Astrocyte (in vitro differentiated cells and primary cell): ENCODE measurements at regions not wholly inside any gene's neighbourhood (a gene's known extent, or its start where the extent isn't known, plus 50 kb on each side); places are given as distances from the start of the nearest gene placed in this dataset.

Experiments used
- DNase-seq: peaks from one replicate; pipeline ENCODE4 v3.0.0-alpha.2; 2010; ENCODE audit warnings: low read depth
- FAIRE-seq: peaks from 2 replicates; lab custom pipeline; 2011; peaks lifted over from hg19 to GRCh38; lab: Jason Lieb, UNC
- H2AFZ ChIP-seq: 2 replicates; pipeline ENCODE4 v1.6.0; 2012; ENCODE audit warnings: low read depth, low read length, inconsistent platforms
- H3K27ac ChIP-seq: 2 replicates; pipeline ENCODE4 v1.5.1; 2011; ENCODE audit warnings: low read depth, low read length, inconsistent platforms
- H3K27me3 ChIP-seq: 2 replicates; pipeline ENCODE4 v1.6.0; 2011; ENCODE audit warnings: low read length, inconsistent platforms; ENCODE audit not compliant: insufficient read depth
- H3K36me3 ChIP-seq: 2 replicates; pipeline ENCODE4 v1.5.1; 2011; ENCODE audit warnings: low read length, inconsistent platforms; ENCODE audit not compliant: insufficient read depth
- H3K4me1 ChIP-seq: 2 replicates; pipeline ENCODE4 v1.5.1; 2011; ENCODE audit warnings: low read length, inconsistent platforms; ENCODE audit not compliant: insufficient read depth
- H3K4me2 ChIP-seq: 2 replicates; pipeline ENCODE4 v1.6.0; 2012; ENCODE audit warnings: low read length, inconsistent platforms
- H3K4me3 ChIP-seq: 2 replicates; pipeline ENCODE4 v1.5.1; 2011; ENCODE audit warnings: low read depth, mild to moderate bottlenecking, low read length, inconsistent platforms; ENCODE audit not compliant: insufficient read depth
- H3K79me2 ChIP-seq: 2 replicates; pipeline ENCODE4 v1.6.0; 2012; ENCODE audit warnings: mild to moderate bottlenecking, low read length, inconsistent platforms; ENCODE audit not compliant: insufficient read depth
- H3K9ac ChIP-seq: 2 replicates; pipeline ENCODE4 v1.6.0; 2012; ENCODE audit warnings: mild to moderate bottlenecking, low read length, inconsistent platforms
- H3K9me3 ChIP-seq: 2 replicates; pipeline ENCODE4 v1.5.1; 2012; ENCODE audit warnings: low read depth, mild to moderate bottlenecking, low read length, inconsistent platforms; ENCODE audit not compliant: insufficient read depth
- H4K20me1 ChIP-seq: 2 replicates; pipeline ENCODE4 v1.6.0; 2012; ENCODE audit warnings: low read length, inconsistent platforms; ENCODE audit not compliant: insufficient read depth
- H3K27ac Mint-ChIP-seq: one replicate; pipeline ENCODE4 v1.8.0; 2021; ENCODE audit warnings: mild to moderate bottlenecking, mixed read lengths; ENCODE audit not compliant: unreplicated experiment
- H3K27me3 Mint-ChIP-seq: one replicate; pipeline ENCODE4 v1.8.0; 2021; ENCODE audit warnings: low read depth, mixed read lengths; ENCODE audit not compliant: unreplicated experiment
- H3K36me3 Mint-ChIP-seq: one replicate; pipeline ENCODE4 v1.8.0; 2021; ENCODE audit warnings: low read depth, mixed read lengths; ENCODE audit not compliant: unreplicated experiment
- H3K4me1 Mint-ChIP-seq: one replicate; pipeline ENCODE4 v1.8.0; 2021; ENCODE audit warnings: low read depth, mixed read lengths; ENCODE audit not compliant: unreplicated experiment
- H3K4me3 Mint-ChIP-seq: one replicate; pipeline ENCODE4 v1.8.0; 2021; ENCODE audit warnings: mild to moderate bottlenecking, moderate library complexity, mixed read lengths; ENCODE audit not compliant: unreplicated experiment
- H3K9me3 Mint-ChIP-seq: one replicate; pipeline ENCODE4 v1.8.0; 2021; ENCODE audit warnings: mild to moderate bottlenecking, mixed read lengths; ENCODE audit not compliant: unreplicated experiment
- CTCF ChIP-seq: IDR thresholded peaks from 2 replicates; pipeline ENCODE4 v1.5.1; 2011; ENCODE audit warnings: low read depth, mild to moderate bottlenecking, inconsistent platforms, low read length, moderate library complexity; ENCODE audit not compliant: insufficient read depth
- EZH2 ChIP-seq: IDR thresholded peaks from 2 replicates; pipeline ENCODE4 v1.6.1; 2012; ENCODE audit warnings: mild to moderate bottlenecking, low read length, inconsistent platforms; ENCODE audit not compliant: insufficient read depth

GRCh38 chr1:80778094-80778840 lies 1022.5 kb upstream of the ADGRL2 start:
- TF ChIP-seq EZH2 (no peak), CTCF (no peak)
- H3K9me3 Mint-ChIP-seq: no peaks in the 10 kb centered on the region
- no peak for FAIRE-seq
- Histone ChIP-seq H3K27ac (no peak overlapping the region), H3K79me2 (no peaks in the 10 kb centered on the region), H4K20me1 (no peaks in the 10 kb centered on the region), H2AFZ (no peak overlapping the region), H3K9ac (no peak overlapping the region), H3K27me3 (no peaks in the 10 kb centered on the region), H3K4me2 (no peak overlapping the region), H3K4me1 (no peaks in the 10 kb centered on the region), H3K4me3 (no peak overlapping the region), H3K36me3 (no peaks in the 10 kb centered on the region), H3K9me3 (no peaks in the 10 kb centered on the region)
- no peak for DNase-seq
- no peaks in the 10 kb centered on the region for H3K36me3 Mint-ChIP-seq
- H3K27me3 Mint-ChIP-seq: no peaks in the 10 kb centered on the region
- no peak overlapping the region for H3K27ac Mint-ChIP-seq
- H3K4me3 Mint-ChIP-seq: no peak overlapping the region
- no peaks in the 10 kb centered on the region for H3K4me1 Mint-ChIP-seq

- Mint-ChIP-seq H3K27ac (no peak overlapping the region), H3K4me3 (no peak overlapping the region), H3K4me1 (no peaks in the 10 kb centered on the region), H3K27me3 (no peaks in the 10 kb centered on the region), H3K9me3 (no peaks in the 10 kb centered on the region), H3K36me3 (no peaks in the 10 kb centered on the region)
- Histone ChIP-seq H3K9me3 (no peaks in the 10 kb centered on the region), H3K27me3 (no peaks in the 10 kb centered on the region), H3K9ac (no peak overlapping the region), H3K4me1 (no peaks in the 10 kb centered on the region), H3K27ac (no peak overlapping the region), H3K36me3 (no peaks in the 10 kb centered on the region), H3K79me2 (no peaks in the 10 kb centered on the region), H2AFZ (no peak overlapping the region), H3K4me3 (no peak overlapping the region), H4K20me1 (no peaks in the 10 kb centered on the region), H3K4me2 (no peak overlapping the region)
- TF ChIP-seq EZH2 (no peak), CTCF (no peak)
- FAIRE-seq (no peak), DNase-seq (no peak)
Observed at GRCh38 chr1:80776266-80776665, 1024.5 kb upstream of the ADGRL2 start.

- no peaks in the 10 kb centered on the region for H3K27me3 ChIP-seq
- Mint-ChIP-seq H3K9me3 (no peaks in the 10 kb centered on the region), H3K4me3 (no peak overlapping the region), H3K4me1 (peaks cover 2% of the 10 kb centered on the region), H3K27ac (no peak overlapping the region), H3K36me3 (no peaks in the 10 kb centered on the region), H3K27me3 (no peaks in the 10 kb centered on the region)
- H4K20me1 ChIP-seq: no peaks in the 10 kb centered on the region
- H3K9me3 ChIP-seq: no peaks in the 10 kb centered on the region
- no peak overlapping the region for H3K4me2 ChIP-seq
- TF ChIP-seq EZH2 (no peak), CTCF (no peak)
- no peaks in the 10 kb centered on the region for H3K36me3 ChIP-seq
- no peak overlapping the region for H3K4me3 ChIP-seq
- H3K27ac ChIP-seq: no peak overlapping the region
- no peaks in the 10 kb centered on the region for H3K4me1 ChIP-seq
- DNase-seq (no peak), FAIRE-seq (no peak)
- H3K79me2 ChIP-seq: no peaks in the 10 kb centered on the region
- H3K9ac ChIP-seq: no peak overlapping the region
- no peak overlapping the region for H2AFZ ChIP-seq
Observed at GRCh38 chr1:80769208-80769750, 1031.5 kb upstream of the ADGRL2 start.
